RPMI7951 (cell line): ENCODE measurements at regions not wholly inside any gene's neighbourhood (a gene's known extent, or its start where the extent isn't known, plus 50 kb on each side); places are given as distances from the start of the nearest gene placed in this dataset.

Experiments
- DNase-seq: peaks from one replicate; pipeline ENCODE4 v3.0.0-alpha.2; 2012; ENCODE audit warnings: low read depth

- peak; percentile 96 for DNase-seq
Observed at GRCh38 chr1:68331117-68331865, 99.0 kb upstream of the WLS start.

- DNase-seq = peak; percentile 9
Observed at GRCh38 chr1:68330391-68330790, 98.1 kb upstream of the WLS start.

GRCh38 chr1:68329096-68329835 lies 96.9 kb upstream of the WLS start:
- DNase-seq = peak; percentile 66

- DNase-seq = no peak
Observed at GRCh38 chr1:68328490-68328889, 96.2 kb upstream of the WLS start.

- DNase-seq = peak; percentile 23
Observed at GRCh38 chr1:68327414-68327813, 95.1 kb upstream of the WLS start.

DNA sequence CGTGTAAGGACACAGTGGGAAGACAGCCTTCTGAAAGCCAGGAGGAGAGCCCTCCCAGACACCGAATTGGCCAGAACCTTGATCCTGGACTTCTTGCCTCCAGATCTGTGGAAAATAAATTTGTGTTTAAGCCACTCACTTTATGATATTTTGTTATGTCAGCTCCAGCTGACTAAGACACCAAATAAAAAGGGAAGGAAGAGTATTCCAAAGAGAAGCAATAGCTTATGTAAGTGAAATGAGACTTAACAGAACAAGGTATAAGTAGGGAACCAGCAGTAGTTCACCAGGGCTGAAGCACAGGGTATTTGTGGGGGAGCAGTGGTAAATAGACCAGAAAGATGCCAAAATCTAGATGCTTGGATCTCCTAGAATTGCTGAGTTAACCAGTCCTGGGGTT lies 94.2 kb upstream of the WLS start:
- no peak for DNase-seq

DNA sequence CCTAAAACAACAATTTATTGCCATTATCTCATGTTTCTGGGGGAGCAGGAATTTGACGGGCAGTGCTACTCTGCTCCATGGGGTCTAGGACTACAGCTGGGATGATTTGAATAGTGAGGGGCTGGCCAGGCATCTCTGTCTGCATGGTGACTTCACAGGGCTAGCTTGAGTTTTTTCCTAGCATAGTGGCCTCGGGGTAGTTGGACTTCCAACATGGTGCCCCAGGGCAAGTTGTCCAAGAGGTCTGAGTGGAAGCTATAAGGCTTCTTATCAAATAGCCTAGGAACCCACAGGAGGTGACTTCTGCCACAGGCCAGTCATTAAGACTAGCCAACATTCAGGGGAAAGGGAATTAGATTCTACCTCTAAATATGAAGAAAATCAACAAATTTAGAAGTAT lies 92.0 kb upstream of the WLS start:
- DNase-seq = no peak

DNA sequence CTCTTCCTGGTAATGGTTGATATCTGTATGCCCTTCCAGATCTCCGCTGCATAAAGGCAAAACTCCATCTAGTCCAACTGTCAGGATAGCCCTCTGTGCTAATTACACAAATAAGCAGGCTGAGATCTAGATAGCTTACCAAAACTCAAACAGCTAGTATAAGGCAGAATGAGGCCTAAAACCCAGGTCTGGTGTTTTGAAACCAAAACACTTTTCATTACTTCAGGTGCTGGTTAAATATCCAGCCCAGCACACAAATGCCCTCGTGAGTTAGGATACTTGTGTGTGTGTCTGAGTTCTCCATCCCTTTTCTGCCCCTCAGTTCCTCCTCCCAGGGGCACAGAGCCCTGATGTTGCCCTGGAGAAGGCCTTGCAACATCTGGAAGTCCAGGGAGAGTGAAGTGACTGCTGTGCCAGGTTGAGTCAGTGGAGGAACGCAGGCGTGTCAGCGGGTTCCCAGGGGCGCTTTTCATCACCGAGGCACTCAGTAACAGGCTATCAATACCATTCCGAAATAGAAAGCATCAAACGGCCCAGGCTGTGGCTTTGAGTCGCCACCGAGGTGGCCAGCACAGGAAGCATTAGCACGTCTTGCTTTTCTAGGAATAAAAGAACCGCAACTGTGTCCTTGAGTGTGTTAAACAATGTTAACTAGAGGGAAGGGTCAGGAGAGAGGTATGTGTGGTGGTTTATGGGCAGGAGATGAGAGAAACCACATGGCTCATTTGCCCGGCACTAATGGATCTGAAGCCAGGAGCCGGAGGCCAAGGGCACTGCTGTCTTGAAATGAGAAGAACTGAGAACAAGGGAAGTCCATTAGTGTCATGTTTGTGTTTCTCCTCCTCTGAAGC lies 90.7 kb upstream of the WLS start:
- peak; percentile 99 for DNase-seq

DNA sequence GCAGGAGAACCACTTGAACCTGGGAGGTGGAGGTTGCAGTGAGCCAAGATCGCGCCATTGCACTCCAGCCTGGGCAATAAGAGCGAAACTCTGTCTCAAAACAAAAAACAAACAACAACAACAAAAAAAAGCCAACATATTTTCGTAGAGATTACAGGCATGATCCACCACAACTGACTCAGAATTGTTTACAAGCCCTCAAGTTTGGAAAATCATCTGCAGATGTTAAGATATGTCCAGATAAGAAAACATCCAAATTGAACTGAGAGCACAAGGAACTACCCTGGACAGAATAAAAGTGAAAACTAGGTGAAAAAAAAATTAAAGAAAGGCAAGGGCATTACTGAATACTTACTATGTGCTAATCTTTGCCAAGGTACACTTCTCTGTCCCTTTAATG lies 89.8 kb upstream of the WLS start:
- no peak for DNase-seq

DNA sequence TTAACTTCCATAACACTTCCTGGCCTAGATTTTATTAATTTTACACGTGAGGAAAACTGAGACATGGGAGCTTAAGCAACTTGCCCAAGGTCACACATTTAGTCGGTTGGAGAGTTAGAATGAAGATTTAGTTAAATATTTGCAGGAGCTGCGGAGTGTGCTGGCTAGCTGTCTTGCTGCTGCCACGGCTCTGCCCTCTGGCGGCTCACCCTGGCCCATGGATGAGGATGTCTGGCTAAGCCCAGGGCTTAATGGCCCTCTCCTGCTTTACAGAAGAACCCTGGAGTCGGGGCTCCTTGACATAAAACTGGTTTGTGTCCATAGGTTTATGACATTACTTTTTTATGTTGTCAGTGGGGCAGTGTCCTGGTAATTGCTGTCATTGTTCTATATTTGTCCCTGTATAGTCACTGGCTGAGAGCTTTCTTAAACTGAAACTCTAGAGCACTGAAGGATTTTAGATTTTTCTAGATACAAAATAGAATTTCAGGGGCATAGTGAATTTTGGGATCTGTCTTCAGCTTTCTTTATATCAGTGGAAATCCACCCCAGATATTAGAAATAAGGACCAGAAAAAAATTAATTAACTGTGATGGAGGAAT lies 88.9 kb upstream of the WLS start:
- peak; percentile 20 for DNase-seq

- no peak for DNase-seq
Observed at GRCh38 chr1:68320349-68320748, 88.0 kb upstream of the WLS start.

DNA sequence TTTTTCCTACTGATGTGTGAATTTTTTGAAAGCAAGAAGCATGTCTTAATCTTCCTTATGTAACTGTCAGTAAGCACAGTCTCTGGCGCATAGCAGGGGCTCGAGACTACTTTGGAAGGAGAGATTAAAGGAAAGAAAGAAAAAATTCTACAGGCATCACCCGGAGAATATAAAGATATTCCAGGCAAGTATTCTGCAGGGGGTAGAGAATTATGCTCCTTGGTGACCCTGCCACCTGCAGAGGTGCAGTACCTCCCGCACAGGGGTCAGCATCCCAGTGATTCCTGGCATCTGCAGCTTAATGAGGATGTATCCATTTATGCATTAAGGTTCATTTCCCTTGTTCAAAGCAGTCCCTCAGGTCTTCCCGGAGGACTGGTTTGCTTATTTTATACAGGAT lies 87.6 kb upstream of the WLS start:
- DNase-seq = no peak

GRCh38 chr1:68317543-68317942 lies 85.2 kb upstream of the WLS start:
- no peak for DNase-seq

GRCh38 chr1:68314151-68314780 lies 81.9 kb upstream of the WLS start:
- no peak for DNase-seq

DNA sequence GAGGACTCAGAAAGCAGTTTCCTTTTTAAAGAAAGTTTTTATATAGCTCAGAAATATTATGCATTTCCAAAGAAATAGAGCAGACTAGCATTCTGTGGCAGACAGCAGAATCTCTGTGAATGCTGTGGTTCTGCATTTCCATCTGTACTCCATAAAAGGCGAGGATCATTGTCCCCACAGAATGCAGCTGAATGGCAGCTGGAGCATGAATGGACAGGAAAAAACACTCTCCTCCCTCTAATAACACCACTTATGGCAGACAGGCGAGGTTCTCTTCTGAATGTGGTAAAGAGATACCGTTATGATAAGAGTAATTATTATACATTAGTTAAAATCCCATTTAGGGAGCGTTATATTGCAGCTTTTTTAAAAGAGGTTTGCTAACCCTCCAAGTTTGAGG lies 81.4 kb upstream of the WLS start:
- no peak for DNase-seq

GRCh38 chr1:68308034-68308433 lies 75.7 kb upstream of the WLS start:
- no peak for DNase-seq

- DNase-seq = no peak
Observed at GRCh38 chr1:68307378-68307787, 75.1 kb upstream of the WLS start.

DNA sequence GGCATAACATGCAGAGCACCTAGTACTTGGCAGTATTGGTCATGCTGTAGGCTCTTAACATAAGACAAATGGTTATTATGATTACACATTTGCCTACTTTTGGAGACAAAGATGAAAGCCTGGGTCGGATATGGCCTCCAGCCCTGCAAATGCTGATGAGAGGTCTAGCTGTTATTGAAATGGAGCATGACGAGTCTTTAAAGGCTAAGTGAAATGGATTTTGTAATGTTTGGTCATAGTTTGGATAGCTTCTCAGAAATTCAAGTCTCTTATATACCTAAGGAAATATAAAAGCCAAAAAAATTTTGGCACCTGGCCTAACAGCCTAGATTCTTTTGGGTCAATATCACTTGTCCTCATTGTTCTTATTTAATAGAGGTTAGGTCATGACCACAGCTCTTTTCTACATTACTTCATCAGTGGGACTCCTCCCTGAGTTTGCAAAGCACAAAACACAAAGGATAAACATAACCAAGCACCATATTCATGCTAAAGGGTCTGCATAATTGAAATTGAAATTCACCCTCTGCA lies 69.2 kb upstream of the WLS start:
- no peak for DNase-seq

- DNase-seq = no peak
Observed at GRCh38 chr1:68294367-68295066, 62.2 kb upstream of the WLS start.

GRCh38 chr1:68293609-68294366 lies 61.5 kb upstream of the WLS start:
- no peak for DNase-seq
